Stimulated activated CD8-positive, alpha-beta memory T cell treated with anti-CD3 and anti-CD28 coated beads, Interleukin-2, amount 100 ng/mL, for 1 hour (primary cell): ENCODE measurements at regions not wholly inside any gene's neighbourhood (a gene's known extent, or its start where the extent isn't known, plus 50 kb on each side); places are given as distances from the start of the nearest gene placed in this dataset.

Source experiments
- DNase-seq, 2 donors: peaks; one replicate each; pipeline ENCODE4 v3.0.0-alpha.2; 2020; ENCODE audit warnings: low read depth in 2 of 2

GRCh38 chr2:111706481-111707001 lies 177.5 kb downstream of the ANAPC1 start:
- no peak for DNase-seq

DNA sequence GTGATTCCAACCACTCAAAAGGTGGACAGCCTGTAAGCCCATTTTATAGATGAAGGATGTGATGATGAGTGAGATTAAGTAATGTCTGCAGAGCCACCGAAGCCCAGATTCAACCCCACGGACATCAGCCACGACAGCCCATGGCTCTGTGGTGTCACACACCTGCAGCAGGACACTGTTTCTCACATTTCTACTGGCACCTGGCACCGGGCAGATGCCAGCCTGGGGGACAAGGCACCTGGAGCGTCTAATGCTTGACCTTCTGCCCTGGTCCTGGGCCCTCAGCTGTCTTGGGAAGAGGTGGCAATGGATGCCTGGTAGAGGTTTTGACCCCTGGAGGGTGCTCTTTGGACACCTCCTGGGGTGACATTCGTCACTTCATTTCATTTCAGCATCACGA lies 176.3 kb downstream of the ANAPC1 start:
- DNase-seq, result no peak

DNA sequence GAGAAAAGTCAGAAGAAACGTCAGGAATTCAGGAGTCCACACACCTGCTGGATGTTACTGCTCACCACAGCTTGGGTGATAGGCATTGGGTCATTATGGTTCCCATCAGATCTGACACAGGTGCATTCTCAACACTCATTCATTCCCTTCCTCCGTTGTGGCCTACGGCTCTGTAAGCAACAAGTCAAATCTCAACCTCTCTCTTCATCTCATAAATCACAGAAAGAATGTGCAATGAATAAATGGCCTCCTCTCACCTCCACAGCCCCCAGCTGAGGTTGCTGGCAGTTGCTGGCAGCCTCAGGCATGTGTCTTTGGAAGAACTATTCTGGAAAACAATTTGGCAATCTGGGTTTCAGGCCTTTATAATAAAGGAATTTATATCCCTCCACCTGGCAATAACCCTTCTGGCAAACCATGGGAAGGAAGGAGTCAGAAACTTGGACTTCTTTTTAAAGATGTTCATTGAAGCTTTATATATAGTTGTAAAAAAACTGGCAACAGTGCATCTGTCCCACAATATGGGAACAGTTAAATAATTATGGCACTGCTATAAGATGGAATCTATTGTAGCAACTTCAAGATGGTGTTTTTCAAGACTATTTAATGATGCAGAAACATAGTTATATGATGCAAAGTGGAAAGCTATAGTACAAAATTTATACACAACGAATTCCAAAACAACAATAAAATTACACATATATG lies 175.4 kb downstream of the ANAPC1 start:
- no peak for DNase-seq

GRCh38 chr2:111709321-111709720 lies 174.7 kb downstream of the ANAPC1 start:
- DNase-seq, result no peak

- DNase-seq, result no peak
Observed at GRCh38 chr2:111710085-111710484, 173.9 kb downstream of the ANAPC1 start.

DNA sequence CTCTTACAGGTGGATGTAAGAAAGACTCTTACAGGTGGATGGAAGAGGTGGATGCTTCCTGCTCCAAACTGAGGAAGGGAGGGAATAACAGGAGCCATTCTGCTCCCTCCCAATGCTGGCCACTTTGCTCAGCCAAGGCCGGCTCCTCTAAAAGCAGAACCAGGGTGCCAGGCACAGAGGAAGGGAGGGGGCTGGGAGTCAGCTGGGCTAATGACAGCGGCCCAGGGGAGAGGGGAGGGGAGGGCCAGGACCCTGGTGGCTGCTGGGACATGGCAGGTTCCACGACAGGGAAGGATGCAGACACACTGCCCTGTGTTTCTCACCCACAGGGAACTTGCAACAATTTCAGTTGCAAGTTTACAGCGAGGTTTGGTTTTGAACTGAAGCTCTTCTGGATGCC lies 173.4 kb downstream of the ANAPC1 start:
- no peak for DNase-seq

GRCh38 chr2:111711270-111711669 lies 172.7 kb downstream of the ANAPC1 start:
- DNase-seq, result no peak

GRCh38 chr2:111712361-111712760 lies 171.6 kb downstream of the ANAPC1 start:
- DNase-seq, result no peak

DNA sequence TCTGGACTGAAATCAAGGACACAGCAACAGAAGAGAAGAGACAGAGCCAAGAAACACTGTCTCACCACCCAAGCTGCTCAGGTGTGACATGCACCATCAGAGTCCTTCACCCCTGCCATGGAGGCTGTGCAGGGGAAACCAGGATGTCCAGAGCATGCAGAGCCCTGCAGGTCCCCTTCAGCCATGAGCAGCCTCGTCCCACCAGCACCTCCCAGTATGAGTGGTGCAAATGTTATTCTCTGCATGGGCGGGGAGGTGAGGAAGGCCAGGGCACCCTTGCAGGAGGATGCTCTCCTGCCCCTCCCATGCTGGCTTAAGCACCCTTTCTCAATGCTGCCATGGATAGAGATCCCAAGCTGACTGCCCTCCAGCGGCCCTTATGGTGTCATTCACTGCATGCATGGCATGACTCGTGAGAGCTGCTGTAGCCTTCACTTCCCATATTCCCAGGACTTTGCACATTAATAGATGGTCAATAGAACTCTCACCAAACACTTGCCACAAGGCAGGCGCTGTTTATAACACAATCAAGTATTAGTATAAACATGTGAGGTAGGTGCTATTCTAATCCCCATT lies 171.0 kb downstream of the ANAPC1 start:
- no peak for DNase-seq

DNA sequence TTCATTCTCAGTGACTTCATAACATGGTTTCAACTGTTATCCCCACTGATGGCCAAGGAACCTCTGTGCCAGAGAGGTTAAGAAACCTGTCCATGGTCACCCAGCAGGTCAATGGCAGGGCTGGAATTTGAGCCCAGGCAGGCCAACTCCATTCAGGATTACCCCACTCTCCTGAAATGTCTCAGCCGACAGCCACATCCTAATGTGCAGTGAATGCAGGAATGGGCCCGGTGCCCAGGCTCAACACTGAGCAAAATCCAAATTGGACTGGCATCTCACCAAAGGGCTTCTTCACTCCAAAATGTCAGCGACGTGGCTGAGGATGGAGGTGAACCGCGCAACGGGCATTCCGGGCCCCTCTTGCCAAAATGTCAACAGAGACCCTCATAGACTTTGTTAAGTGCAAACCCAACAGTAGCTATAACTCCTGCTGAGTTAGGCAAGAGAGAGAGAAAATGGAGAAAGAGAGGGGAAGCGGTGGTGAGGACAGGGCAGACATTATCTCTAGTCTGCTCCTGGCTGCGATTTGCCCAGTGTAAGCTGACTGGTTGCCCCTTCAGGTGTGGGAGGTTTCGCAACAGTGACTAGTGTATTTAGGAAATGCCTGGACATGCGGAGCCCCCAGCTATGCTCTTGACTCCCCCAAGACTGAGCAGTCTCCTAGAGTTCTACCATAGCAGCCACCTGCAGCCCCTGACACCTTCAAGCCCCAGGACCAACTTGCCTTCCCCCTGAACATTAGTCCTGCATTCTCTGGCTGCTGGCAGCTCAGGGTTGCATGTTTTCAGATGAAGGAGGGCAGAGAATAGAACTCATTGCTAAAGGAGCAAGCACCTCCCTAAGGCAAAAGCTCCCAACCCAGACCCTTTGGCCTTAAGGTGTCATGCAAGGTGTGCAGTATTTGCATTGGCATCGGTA lies 167.7 kb downstream of the ANAPC1 start:
- DNase-seq, result no peak

DNA sequence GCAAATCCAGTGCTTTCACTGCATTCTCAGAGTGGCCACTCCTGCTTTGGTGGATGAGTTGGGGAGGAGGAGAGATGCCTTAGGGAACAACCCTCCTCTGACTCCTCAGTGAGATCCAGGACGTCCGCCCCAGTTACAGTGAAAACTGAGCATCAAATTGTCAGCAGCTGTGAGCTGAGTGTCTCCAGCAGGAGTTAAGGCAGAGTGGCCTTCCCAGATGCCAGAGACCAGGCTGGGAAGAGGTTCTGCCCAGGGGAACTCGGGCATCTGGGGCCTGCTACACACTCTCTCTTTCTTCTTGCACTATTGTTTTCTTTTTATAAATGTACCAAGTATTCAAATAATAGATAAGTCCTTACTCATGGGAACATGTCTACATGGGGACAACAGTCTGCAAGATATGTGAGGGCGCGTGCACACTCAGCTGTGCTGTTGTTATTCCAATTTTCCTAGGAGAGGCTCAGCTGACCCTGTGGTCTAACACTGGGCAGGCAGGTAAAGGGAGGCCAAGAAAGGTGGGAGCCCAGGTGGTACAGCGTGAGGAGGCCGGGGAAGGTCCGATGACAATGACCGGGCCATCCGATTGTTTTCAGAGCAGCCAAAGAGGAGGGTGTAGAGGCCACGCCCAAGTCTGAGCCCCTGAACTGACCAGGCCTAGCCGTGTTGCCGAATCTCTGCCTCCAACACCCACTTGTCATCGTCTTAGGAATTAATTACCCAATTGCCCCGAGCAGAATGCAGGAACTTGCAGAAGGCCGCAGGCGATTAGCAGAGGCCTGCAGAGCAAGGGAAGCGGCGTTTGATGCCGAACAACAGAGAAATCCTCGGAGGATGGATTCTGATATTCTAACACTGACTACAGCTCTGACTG lies 166.9 kb downstream of the ANAPC1 start:
- DNase-seq, result no peak
